WERI-Rb-1 (cell line): ENCODE measurements at regions not wholly inside any gene's neighbourhood (a gene's known extent, or its start where the extent isn't known, plus 50 kb on each side); places are given as distances from the start of the nearest gene placed in this dataset.
A peak's percentile ranks its signal among the peaks of the same experiment; 100 is the strongest.
"Not testable (repeated sequence)": the region's sequence is repeated elsewhere in the genome, so short reads cannot be mapped to it uniquely, and the experiment has no call there.

Source experiments
- DNase-seq: peaks from one replicate; pipeline ENCODE4 v3.0.0-alpha.2; 2020
- H3K27ac ChIP-seq: fragments of 250-450 bp; sonication (Bioruptor Pico); 2 replicates; pipeline ENCODE4 v1.5.1; 2020; ENCODE audit warnings: mild to moderate bottlenecking, moderate library complexity
- H3K27me3 ChIP-seq: fragments of 250-450 bp; sonication (Bioruptor Pico); 2 replicates; pipeline ENCODE4 v1.5.1; 2021; ENCODE audit warnings: mild to moderate bottlenecking, low read depth, moderate library complexity; ENCODE audit not compliant: insufficient read depth, severe bottlenecking
- H3K36me3 ChIP-seq: fragments of 250-450 bp; sonication (Bioruptor Pico); 2 replicates; pipeline ENCODE4 v1.5.1; 2020; ENCODE audit warnings: mild to moderate bottlenecking, moderate library complexity
- H3K4me3 ChIP-seq: 2 replicates; pipeline ENCODE4 v1.5.1; 2011; ENCODE audit warnings: low read depth, mild to moderate bottlenecking, control low read depth, low read length
- H3K9me3 ChIP-seq: fragments of 250-450 bp; sonication (Bioruptor Pico); 2 replicates; pipeline ENCODE4 v1.5.1; 2021; ENCODE audit warnings: mild to moderate bottlenecking, moderate library complexity; ENCODE audit not compliant: severe bottlenecking
- TF ChIP-seq, protein P1 (sequence below): IDR thresholded peaks from 2 replicates; pipeline ENCODE4 v1.5.1; 2011; ENCODE audit warnings: low read depth, mild to moderate bottlenecking, control low read depth, inconsistent platforms, low read length

DNA sequence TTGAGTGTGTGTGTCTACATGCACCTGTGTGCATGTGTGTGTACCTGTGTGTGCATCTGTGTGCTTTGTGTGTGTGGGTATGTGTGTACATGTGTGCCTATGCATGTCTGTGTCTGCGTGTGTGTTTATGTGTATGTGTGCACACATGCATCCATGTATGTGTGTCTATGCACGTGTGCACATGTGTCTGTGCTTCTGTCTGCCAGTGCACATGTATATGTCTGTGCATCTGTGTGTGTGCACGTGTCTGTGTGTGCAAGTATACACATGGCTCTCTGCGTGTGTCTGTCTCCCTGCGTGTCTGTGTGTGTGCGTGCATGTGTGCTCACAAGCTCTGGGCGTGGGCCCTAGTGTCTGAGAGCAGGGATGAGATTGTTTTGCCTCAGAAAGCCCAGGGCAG, 85.3 kb upstream of the SEC14L1 start:
- no peak for DNase-seq
- H3K9me3 ChIP-seq, result no peaks in the 10 kb centered on the region
- H3K27me3 ChIP-seq, result no peaks in the 10 kb centered on the region
- TF ChIP-seq, protein P1, sequence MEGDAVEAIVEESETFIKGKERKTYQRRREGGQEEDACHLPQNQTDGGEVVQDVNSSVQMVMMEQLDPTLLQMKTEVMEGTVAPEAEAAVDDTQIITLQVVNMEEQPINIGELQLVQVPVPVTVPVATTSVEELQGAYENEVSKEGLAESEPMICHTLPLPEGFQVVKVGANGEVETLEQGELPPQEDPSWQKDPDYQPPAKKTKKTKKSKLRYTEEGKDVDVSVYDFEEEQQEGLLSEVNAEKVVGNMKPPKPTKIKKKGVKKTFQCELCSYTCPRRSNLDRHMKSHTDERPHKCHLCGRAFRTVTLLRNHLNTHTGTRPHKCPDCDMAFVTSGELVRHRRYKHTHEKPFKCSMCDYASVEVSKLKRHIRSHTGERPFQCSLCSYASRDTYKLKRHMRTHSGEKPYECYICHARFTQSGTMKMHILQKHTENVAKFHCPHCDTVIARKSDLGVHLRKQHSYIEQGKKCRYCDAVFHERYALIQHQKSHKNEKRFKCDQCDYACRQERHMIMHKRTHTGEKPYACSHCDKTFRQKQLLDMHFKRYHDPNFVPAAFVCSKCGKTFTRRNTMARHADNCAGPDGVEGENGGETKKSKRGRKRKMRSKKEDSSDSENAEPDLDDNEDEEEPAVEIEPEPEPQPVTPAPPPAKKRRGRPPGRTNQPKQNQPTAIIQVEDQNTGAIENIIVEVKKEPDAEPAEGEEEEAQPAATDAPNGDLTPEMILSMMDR, result no peak
- no peak overlapping the region for H3K27ac ChIP-seq
- no peak overlapping the region for H3K4me3 ChIP-seq
- H3K36me3 ChIP-seq, result no peaks in the 10 kb centered on the region

DNA sequence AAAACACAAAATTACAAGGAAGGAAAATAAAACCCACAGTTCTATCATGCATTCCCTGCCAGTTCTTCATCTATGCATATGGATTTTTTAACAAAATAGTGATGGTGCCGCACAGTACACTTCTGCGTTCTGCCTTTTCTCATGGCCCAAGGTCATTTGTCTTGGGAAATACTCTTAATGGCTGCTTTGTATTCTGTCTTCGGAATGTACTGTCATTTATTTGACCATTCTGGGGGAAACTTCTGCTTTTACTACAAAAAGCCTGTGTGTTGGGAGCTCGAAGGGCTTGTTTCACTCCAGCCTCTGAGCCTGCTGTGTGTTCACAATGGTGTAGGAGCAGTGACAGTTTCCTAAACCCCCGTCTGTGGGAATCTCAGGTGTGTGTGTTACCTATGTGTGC, 82.8 kb upstream of the SEC14L1 start:
- no peaks in the 10 kb centered on the region for H3K27me3 ChIP-seq
- no peak overlapping the region for H3K4me3 ChIP-seq
- H3K9me3 ChIP-seq, result no peaks in the 10 kb centered on the region
- no peak overlapping the region for H3K27ac ChIP-seq
- DNase-seq, result no peak
- TF ChIP-seq, protein P1, result no peak
- H3K36me3 ChIP-seq, result no peaks in the 10 kb centered on the region

DNA sequence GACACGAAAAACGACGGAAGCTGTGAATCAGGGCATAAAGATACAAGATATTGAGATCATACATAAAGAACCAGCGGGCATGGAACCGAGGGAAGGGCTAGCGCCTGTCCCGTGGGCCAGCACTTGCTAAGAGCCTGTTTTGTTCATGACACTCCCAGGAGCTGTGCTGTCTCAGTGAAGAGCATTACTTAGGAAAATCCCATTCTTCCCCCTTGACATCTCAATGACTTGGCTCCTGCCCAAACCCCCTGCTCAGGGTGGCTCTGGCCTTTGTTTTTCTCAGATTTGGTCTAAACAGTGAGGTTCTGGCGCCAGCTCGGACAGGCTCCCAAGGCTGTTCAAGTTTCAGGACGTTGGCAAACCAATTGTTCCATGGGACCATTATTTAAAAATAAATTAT, 79.1 kb upstream of the SEC14L1 start:
- H3K4me3 ChIP-seq, result no peak overlapping the region
- no peaks in the 10 kb centered on the region for H3K36me3 ChIP-seq
- TF ChIP-seq, protein P1, result no peak
- H3K9me3 ChIP-seq, result no peaks in the 10 kb centered on the region
- no peaks in the 10 kb centered on the region for H3K27me3 ChIP-seq
- no peak overlapping the region for H3K27ac ChIP-seq
- DNase-seq, result no peak

DNA sequence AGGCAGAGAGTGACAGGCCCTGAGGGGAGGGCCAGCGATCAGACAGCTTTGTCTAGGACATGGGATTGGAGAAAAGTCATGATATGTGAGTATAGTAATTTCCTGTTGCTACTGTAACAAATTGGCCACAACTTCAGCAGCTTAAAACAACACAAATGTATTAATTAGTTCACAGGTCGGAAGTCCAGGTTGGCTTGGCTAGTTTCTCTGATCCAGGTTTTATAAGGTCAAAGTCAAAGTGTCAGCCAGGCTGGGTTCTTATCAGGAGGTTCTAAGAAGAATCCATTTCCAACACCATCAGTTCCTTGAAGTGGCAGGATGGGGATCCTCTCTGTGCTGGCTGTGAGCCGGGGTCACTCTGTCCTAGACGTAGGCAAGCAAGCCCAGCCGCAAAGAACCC, 76.2 kb upstream of the SEC14L1 start:
- H3K9me3 ChIP-seq, result no peaks in the 10 kb centered on the region
- DNase-seq, result no peak
- no peak overlapping the region for H3K4me3 ChIP-seq
- no peaks in the 10 kb centered on the region for H3K27me3 ChIP-seq
- TF ChIP-seq, protein P1, result no peak
- H3K36me3 ChIP-seq, result no peaks in the 10 kb centered on the region
- no peak overlapping the region for H3K27ac ChIP-seq

DNA sequence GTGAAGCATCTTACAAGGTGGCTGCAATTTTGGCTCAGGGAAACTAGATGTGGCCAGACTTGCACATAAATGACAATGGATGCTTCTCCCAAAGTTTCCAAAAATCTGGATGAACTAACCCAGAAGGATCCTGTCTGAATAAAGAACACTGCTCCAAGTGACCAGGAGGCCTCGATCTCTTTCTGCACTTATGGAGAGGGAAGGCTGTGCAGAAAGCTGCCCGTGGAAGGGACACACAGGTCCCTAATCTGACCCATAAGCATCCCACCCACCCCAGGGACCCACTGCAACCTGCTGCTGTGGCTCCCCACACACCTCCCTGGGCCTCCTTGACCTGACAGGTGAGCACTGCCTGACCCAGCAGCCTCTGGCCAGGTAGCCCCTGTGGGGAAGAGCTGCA, 74.6 kb upstream of the SEC14L1 start:
- no peaks in the 10 kb centered on the region for H3K36me3 ChIP-seq
- H3K9me3 ChIP-seq, result no peaks in the 10 kb centered on the region
- TF ChIP-seq, protein P1, result no peak
- H3K4me3 ChIP-seq, result no peak overlapping the region
- no peak overlapping the region for H3K27ac ChIP-seq
- H3K27me3 ChIP-seq, result no peaks in the 10 kb centered on the region
- DNase-seq, result no peak

DNA sequence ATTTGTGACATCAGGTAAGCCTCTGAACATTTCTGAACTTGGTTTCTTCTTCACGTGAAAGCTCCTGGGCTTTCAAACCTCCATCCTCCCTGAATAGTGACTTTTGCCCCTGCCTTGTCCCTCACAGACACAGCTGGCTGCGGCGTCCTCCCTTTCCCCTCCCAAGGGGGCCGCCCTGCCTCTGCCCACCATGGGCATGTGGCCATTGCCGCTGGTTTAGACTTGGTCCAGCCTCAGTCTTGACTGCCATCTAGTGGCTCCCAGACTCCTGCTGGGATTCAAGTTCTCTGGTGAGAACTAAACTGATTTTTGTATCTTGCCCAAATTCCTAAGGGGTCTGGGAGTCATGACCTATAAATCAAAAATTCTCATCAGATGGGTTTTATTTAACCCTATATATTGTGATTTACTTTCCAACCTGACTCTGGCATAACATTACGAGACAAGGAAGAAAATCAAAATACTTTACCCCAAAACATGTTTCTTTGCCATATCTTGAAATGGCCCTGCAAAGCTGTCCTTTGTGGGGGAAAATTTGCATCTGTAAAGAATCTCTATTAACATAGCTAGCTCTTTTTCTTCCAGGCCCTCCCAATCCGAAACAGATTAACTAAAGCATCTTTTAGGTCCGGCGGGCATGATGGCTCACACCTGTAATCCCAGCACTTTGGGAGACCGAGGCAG, 73.9 kb upstream of the SEC14L1 start:
- H3K9me3 ChIP-seq, H3K27ac ChIP-seq, H3K36me3 ChIP-seq, H3K27me3 ChIP-seq, H3K4me3 ChIP-seq: not testable (repeated sequence)
- TF ChIP-seq, protein P1, result peak; percentile 93
- peak; percentile 83 for DNase-seq
